ENCODE measurements at regions not wholly inside any gene's neighbourhood (a gene's known extent, or its start where the extent isn't known, plus 50 kb on each side); places are given as distances from the start of the nearest gene placed in this dataset.

DNA sequence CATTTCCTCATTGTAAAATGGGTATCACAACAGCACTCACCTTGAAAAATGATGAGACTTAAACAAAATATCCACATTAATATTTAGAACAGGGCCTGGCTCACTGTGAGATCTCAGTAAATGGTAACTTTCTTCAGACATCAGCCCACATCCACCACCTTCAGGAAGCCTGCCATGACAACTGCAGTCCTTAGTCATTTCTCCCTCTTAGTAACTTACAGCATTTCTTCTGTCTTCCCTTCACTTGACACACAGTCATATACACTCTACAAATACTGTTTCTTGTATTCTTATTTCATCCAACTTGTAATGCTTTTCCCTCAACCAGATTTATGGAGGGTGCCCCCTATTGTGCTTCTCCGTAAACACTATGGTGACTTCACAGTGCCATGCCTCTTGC lies 263.0 kb downstream of the ZNF516 start:
- peaks cover 3% of the 10 kb centered on the region for H3K4me1 ChIP-seq
- no peaks in the 10 kb centered on the region for H3K9me3 ChIP-seq
- 100% methylated on average over 1 of the region's 1 CpG for WGBS, 2 donors
- H3K27ac ChIP-seq = no peak overlapping the region
- intact Hi-C loops (cut with DNase I; ENCODE audit: low total_unique reads) = no loop called here
- TF ChIP-seq, protein P1, sequence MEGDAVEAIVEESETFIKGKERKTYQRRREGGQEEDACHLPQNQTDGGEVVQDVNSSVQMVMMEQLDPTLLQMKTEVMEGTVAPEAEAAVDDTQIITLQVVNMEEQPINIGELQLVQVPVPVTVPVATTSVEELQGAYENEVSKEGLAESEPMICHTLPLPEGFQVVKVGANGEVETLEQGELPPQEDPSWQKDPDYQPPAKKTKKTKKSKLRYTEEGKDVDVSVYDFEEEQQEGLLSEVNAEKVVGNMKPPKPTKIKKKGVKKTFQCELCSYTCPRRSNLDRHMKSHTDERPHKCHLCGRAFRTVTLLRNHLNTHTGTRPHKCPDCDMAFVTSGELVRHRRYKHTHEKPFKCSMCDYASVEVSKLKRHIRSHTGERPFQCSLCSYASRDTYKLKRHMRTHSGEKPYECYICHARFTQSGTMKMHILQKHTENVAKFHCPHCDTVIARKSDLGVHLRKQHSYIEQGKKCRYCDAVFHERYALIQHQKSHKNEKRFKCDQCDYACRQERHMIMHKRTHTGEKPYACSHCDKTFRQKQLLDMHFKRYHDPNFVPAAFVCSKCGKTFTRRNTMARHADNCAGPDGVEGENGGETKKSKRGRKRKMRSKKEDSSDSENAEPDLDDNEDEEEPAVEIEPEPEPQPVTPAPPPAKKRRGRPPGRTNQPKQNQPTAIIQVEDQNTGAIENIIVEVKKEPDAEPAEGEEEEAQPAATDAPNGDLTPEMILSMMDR (IDR thresholded peaks at IDR 0.05) = no peak
- TF ChIP-seq POLR2A (IDR thresholded peaks at IDR 0.05) = no peak
- H3K36me3 ChIP-seq (ENCODE audit: low read depth, missing control alignments) = no peaks in the 10 kb centered on the region
- no peak for DNase-seq
- no peak overlapping the region for H3K4me3 ChIP-seq
- H3K27me3 ChIP-seq = no peaks in the 10 kb centered on the region

DNA sequence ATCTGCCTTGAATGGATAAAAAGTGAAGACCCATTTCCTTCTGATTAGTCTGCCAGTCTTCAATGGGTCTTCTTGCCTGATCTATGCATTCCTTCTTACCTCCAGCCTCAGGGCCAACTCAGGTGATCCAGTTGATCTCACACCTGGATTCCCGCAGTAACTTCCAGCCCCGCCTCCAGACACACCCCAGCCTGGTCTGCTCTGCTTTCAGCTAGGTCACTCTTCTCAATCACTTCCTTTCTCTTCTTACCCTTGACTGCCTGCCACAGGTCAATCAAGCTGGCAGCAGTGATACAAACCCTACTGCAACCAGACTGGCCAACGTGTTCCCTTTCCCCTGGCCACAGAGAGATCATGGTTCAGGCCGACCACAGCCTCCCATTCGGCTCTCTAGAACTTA lies 263.6 kb downstream of the ZNF516 start:
- Histone ChIP-seq H3K27ac (no peak overlapping the region), H3K9me3 (no peaks in the 10 kb centered on the region), H3K4me3 (no peak overlapping the region), H3K4me1 (peaks cover 3% of the 10 kb centered on the region), H3K36me3 (ENCODE audit: low read depth, missing control alignments) (no peaks in the 10 kb centered on the region), H3K27me3 (no peaks in the 10 kb centered on the region)
- DNase-seq = no peak
- intact Hi-C loops (cut with DNase I; ENCODE audit: low total_unique reads) = no loop called here
- TF ChIP-seq, protein P1 (IDR thresholded peaks at IDR 0.05) = no peak
- TF ChIP-seq POLR2A (IDR thresholded peaks at IDR 0.05) = no peak
- WGBS, 2 donors = 88 to 89% methylated on average over 5 of the region's 5 CpGs

GRCh38 chr18:76230791-76231190 lies 264.3 kb downstream of the ZNF516 start:
- no peaks in the 10 kb centered on the region for H3K9me3 ChIP-seq
- DNase-seq = no peak
- no peak for TF ChIP-seq POLR2A (IDR thresholded peaks at IDR 0.05)
- TF ChIP-seq, protein P1 (IDR thresholded peaks at IDR 0.05) = no peak
- peaks cover 3% of the 10 kb centered on the region for H3K4me1 ChIP-seq
- 48 to 49% methylated on average over 11 of the region's 11 CpGs for WGBS, 2 donors
- H3K27ac ChIP-seq = no peak overlapping the region
- H3K36me3 ChIP-seq (ENCODE audit: low read depth, missing control alignments) = no peaks in the 10 kb centered on the region
- no peak overlapping the region for H3K4me3 ChIP-seq
- no peaks in the 10 kb centered on the region for H3K27me3 ChIP-seq
- intact Hi-C loops (cut with DNase I; ENCODE audit: low total_unique reads) = no loop called here

DNA sequence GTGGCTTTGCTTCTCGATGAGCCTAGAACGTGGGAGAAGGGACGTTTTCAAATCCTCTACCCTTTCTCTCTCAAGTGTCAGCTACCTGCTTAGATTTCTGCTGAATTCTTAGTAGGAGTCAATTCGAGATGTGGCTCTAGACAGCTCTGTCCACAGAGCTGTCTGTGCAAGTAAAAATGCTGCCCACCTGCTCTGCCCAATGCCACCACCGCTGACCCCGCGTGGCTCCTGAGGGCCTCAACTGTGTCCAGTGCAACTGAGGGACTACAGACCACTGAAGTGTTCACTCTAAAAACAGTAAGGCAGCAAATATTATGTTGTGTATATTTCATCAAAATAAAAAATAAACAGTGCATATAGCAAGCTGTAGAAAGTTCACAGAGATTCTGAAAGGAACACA lies 266.3 kb downstream of the ZNF516 start:
- Histone ChIP-seq H3K27ac (no peak overlapping the region), H3K27me3 (no peaks in the 10 kb centered on the region), H3K4me1 (peaks cover 3% of the 10 kb centered on the region), H3K4me3 (no peak overlapping the region), H3K36me3 (ENCODE audit: low read depth, missing control alignments) (no peaks in the 10 kb centered on the region), H3K9me3 (no peaks in the 10 kb centered on the region)
- no peak for DNase-seq
- 79 to 83% methylated on average over 7 of the region's 7 CpGs for WGBS, 2 donors
- no peak for TF ChIP-seq POLR2A (IDR thresholded peaks at IDR 0.05)
- TF ChIP-seq, protein P1 (IDR thresholded peaks at IDR 0.05) = no peak
- intact Hi-C loops (cut with DNase I; ENCODE audit: low total_unique reads) = no loop called here

DNA sequence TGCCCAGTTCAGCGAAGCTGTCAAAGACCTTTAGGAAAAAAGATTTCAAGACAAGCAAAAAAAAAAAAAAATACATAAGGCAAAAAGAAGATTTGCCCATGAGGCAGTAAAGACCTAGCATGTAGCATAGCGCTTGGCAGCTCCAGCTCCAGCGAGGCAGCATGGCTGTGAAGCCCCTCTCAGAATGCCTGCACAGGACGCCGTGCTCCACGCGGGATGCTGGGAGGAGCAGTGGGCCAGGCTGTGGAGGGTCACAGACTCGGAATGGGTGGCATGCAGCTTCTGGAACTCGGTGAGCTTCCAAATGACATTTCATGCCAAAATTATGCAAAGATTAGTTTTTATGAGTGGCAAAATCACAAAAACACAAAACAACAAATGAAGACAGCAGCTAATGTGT lies 267.3 kb downstream of the ZNF516 start:
- Histone ChIP-seq H3K9me3 (no peaks in the 10 kb centered on the region), H3K4me1 (no peaks in the 10 kb centered on the region), H3K27ac (no peak overlapping the region), H3K27me3 (no peaks in the 10 kb centered on the region), H3K4me3 (no peak overlapping the region), H3K36me3 (ENCODE audit: low read depth, missing control alignments) (no peaks in the 10 kb centered on the region)
- 82 to 84% methylated on average over 8 to 9 of the region's 9 CpGs for whole genome bisulfite sequencing, 2 donors
- intact Hi-C loops (cut with DNase I; ENCODE audit: low total_unique reads) = no loop called here
- no peak for TF ChIP-seq POLR2A (IDR thresholded peaks at IDR 0.05)
- no peak for DNase-seq
